ENCODE measurements at regions not wholly inside any gene's neighbourhood (a gene's known extent, or its start where the extent isn't known, plus 50 kb on each side); places are given as distances from the start of the nearest gene placed in this dataset.

GRCh38 chr7:84941936-84942335 is 244.9 kb downstream of the SEMA3D start:
- Histone ChIP-seq H3K9ac (no peak overlapping the region), H3K27me3 (replicated peaks; ENCODE audit: insufficient read depth) (no peaks in the 10 kb centered on the region), H3K4me2 (ENCODE audit: unreplicated experiment) (no peak overlapping the region), H3K4me3 (no peak overlapping the region), H3K36me3 (ENCODE audit: low read depth) (no peaks in the 10 kb centered on the region), H3K79me2 (ENCODE audit: insufficient read depth) (no peaks in the 10 kb centered on the region), H3K4me1 (ENCODE audit: insufficient read depth) (no peaks in the 10 kb centered on the region), H3K9me3 (ENCODE audit: low read depth) (no peaks in the 10 kb centered on the region), H3K27ac (no peak overlapping the region), H2AFZ (no peak overlapping the region), H4K20me1 (ENCODE audit: insufficient read depth) (no peaks in the 10 kb centered on the region), H3K9me2 (ENCODE audit: insufficient read depth) (no peaks in the 10 kb centered on the region), H3F3A (ENCODE audit: insufficient read depth) (no peaks in the 10 kb centered on the region)
- in situ Hi-C loops (cut with MboI), result no loop called here
- TF ChIP-seq EZH2phosphoT487 (IDR thresholded peaks at IDR 0.05; ENCODE audit: insufficient read depth, low read depth) (no peak), EZH2 (IDR thresholded peaks at IDR 0.05; ENCODE audit: insufficient read depth, poor library complexity, severe bottlenecking) (no peak)
- DNase-seq, result no peak
- 94 to 98% methylated on average over 4 of the region's 4 CpGs for WGBS, 2 experiments (ENCODE audit: low coverage in 1 of 2, low lambda C conversion rate in 2 of 2, missing lambda C conversion rate in 2 of 2)

DNA sequence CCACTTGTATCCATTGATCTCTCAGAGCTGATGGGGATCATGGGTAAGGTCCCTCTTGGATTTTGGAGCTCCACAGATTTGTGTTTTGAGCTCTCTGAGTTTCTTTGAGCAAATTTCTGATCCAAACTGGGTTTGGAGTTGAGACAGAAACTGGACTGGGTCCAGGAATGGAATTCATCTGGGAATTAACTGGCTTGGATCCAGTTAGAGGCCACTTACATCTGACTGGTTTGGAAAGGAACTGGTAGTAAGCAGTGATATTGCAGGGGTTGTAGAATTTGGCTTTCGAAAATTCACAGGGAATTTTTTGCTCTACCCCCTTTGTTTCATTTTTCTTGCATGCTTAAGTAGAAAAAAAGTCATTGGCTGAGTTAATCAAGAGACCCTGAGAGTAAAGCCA is 245.6 kb downstream of the SEMA3D start:
- Histone ChIP-seq H3K9ac (no peak overlapping the region), H3K4me2 (ENCODE audit: unreplicated experiment) (no peak overlapping the region), H4K20me1 (ENCODE audit: insufficient read depth) (no peaks in the 10 kb centered on the region), H3K4me1 (ENCODE audit: insufficient read depth) (no peaks in the 10 kb centered on the region), H3K9me3 (ENCODE audit: low read depth) (no peaks in the 10 kb centered on the region), H3K36me3 (ENCODE audit: low read depth) (no peaks in the 10 kb centered on the region), H2AFZ (no peak overlapping the region), H3K27ac (no peak overlapping the region), H3K9me2 (ENCODE audit: insufficient read depth) (no peaks in the 10 kb centered on the region), H3F3A (ENCODE audit: insufficient read depth) (no peaks in the 10 kb centered on the region), H3K27me3 (replicated peaks; ENCODE audit: insufficient read depth) (no peaks in the 10 kb centered on the region), H3K4me3 (no peak overlapping the region), H3K79me2 (ENCODE audit: insufficient read depth) (no peaks in the 10 kb centered on the region)
- no peak for TF ChIP-seq EZH2phosphoT487 (IDR thresholded peaks at IDR 0.05; ENCODE audit: insufficient read depth, low read depth)
- WGBS, 2 experiments (ENCODE audit: low coverage in 1 of 2, low lambda C conversion rate in 2 of 2, missing lambda C conversion rate in 2 of 2), result 94 to 100% methylated on average over 1 of the region's 1 CpG
- in situ Hi-C loops (cut with MboI), result no loop called here
- no peak for DNase-seq

- Histone ChIP-seq H3K9ac (no peak overlapping the region), H3F3A (ENCODE audit: insufficient read depth) (no peaks in the 10 kb centered on the region), H3K9me2 (ENCODE audit: insufficient read depth) (0 out of 2 replicates have a peak, but pooled peaks cover 4% of the 10 kb centered on the region), H3K4me1 (ENCODE audit: insufficient read depth) (no peaks in the 10 kb centered on the region), H3K79me2 (ENCODE audit: insufficient read depth) (no peaks in the 10 kb centered on the region), H2AFZ (no peak overlapping the region), H4K20me1 (ENCODE audit: insufficient read depth) (no peaks in the 10 kb centered on the region), H3K27ac (no peak overlapping the region), H3K27me3 (replicated peaks; ENCODE audit: insufficient read depth) (no peaks in the 10 kb centered on the region), H3K4me2 (ENCODE audit: unreplicated experiment) (no peak overlapping the region), H3K36me3 (ENCODE audit: low read depth) (no peaks in the 10 kb centered on the region), H3K4me3 (no peak overlapping the region), H3K9me3 (ENCODE audit: low read depth) (no peaks in the 10 kb centered on the region)
- 91 to 92% methylated on average over 20 to 32 of the region's 32 CpGs for WGBS, 2 experiments (ENCODE audit: low coverage in 1 of 2, low lambda C conversion rate in 2 of 2, missing lambda C conversion rate in 2 of 2)
- in situ Hi-C loops (cut with MboI), result no loop called here
- TF ChIP-seq EZH2phosphoT487 (IDR thresholded peaks at IDR 0.05; ENCODE audit: insufficient read depth, low read depth), result no peak
- no peak for TF ChIP-seq EZH2 (IDR thresholded peaks at IDR 0.05; ENCODE audit: insufficient read depth, poor library complexity, severe bottlenecking)
- no peak for DNase-seq
Measured at GRCh38 chr7:84939888-84940287, 247.0 kb downstream of the SEMA3D start.

DNA sequence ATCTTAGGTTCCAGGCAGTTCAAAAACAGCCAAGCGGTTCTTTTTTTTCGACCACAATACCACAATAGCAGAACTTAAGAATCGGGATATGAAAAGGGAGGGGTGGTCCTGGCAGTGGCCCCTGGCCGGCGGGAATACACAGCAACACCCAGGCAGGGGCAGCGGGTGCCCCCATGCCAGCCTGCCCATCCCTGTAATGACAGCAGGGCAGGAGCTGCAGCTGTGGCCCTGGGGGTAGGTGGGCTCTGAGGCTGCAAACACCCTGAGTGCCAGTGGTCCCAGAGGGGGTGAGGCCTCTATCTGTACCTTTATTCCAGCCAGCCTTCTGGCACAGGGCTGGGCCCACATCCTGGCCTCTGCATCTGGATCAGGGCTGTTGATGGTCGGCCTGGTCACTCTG is 247.4 kb downstream of the SEMA3D start:
- no peaks in the 10 kb centered on the region for H3K9me3 ChIP-seq (ENCODE audit: low read depth)
- no peak overlapping the region for H3K4me2 ChIP-seq (ENCODE audit: unreplicated experiment)
- no peak for TF ChIP-seq EZH2phosphoT487 (IDR thresholded peaks at IDR 0.05; ENCODE audit: insufficient read depth, low read depth)
- no peak for TF ChIP-seq EZH2 (IDR thresholded peaks at IDR 0.05; ENCODE audit: insufficient read depth, poor library complexity, severe bottlenecking)
- in situ Hi-C loops (cut with MboI), result no loop called here
- no peak for DNase-seq
- H3K9me2 ChIP-seq (ENCODE audit: insufficient read depth), result 0 out of 2 replicates have a peak, but pooled peaks cover 4% of the 10 kb centered on the region
- H3K4me3 ChIP-seq, result no peak overlapping the region
- no peaks in the 10 kb centered on the region for H3K4me1 ChIP-seq (ENCODE audit: insufficient read depth)
- no peak overlapping the region for H2AFZ ChIP-seq
- H3K27ac ChIP-seq, result no peak overlapping the region
- no peaks in the 10 kb centered on the region for H4K20me1 ChIP-seq (ENCODE audit: insufficient read depth)
- no peaks in the 10 kb centered on the region for H3K79me2 ChIP-seq (ENCODE audit: insufficient read depth)
- 85 to 91% methylated on average over 7 of the region's 7 CpGs for WGBS, 2 experiments (ENCODE audit: low coverage in 1 of 2, low lambda C conversion rate in 2 of 2, missing lambda C conversion rate in 2 of 2)
- no peaks in the 10 kb centered on the region for H3F3A ChIP-seq (ENCODE audit: insufficient read depth)
- H3K27me3 ChIP-seq (replicated peaks; ENCODE audit: insufficient read depth), result no peaks in the 10 kb centered on the region
- no peaks in the 10 kb centered on the region for H3K36me3 ChIP-seq (ENCODE audit: low read depth)
- no peak overlapping the region for H3K9ac ChIP-seq

GRCh38 chr7:84924353-84924752 is 262.5 kb downstream of the SEMA3D start:
- Histone ChIP-seq H3K36me3 (ENCODE audit: low read depth) (no peaks in the 10 kb centered on the region), H3K4me3 (no peak overlapping the region), H3K9me3 (ENCODE audit: low read depth) (no peaks in the 10 kb centered on the region), H3K79me2 (ENCODE audit: insufficient read depth) (no peaks in the 10 kb centered on the region), H4K20me1 (ENCODE audit: insufficient read depth) (no peaks in the 10 kb centered on the region), H3K27ac (no peak overlapping the region), H3K9me2 (ENCODE audit: insufficient read depth) (peaks cover 5% of the 10 kb centered on the region; the same call in 1 of the 2 replicates), H2AFZ (no peak overlapping the region), H3K4me2 (ENCODE audit: unreplicated experiment) (no peak overlapping the region), H3K27me3 (replicated peaks; ENCODE audit: insufficient read depth) (no peaks in the 10 kb centered on the region), H3F3A (ENCODE audit: insufficient read depth) (no peaks in the 10 kb centered on the region), H3K4me1 (ENCODE audit: insufficient read depth) (no peaks in the 10 kb centered on the region), H3K9ac (no peak overlapping the region)
- TF ChIP-seq EZH2phosphoT487 (IDR thresholded peaks at IDR 0.05; ENCODE audit: insufficient read depth, low read depth) (no peak), EZH2 (IDR thresholded peaks at IDR 0.05; ENCODE audit: insufficient read depth, poor library complexity, severe bottlenecking) (no peak)
- in situ Hi-C loops (cut with MboI), result no loop called here
- DNase-seq, result no peak
- WGBS, 2 experiments (ENCODE audit: low coverage in 1 of 2, low lambda C conversion rate in 2 of 2, missing lambda C conversion rate in 2 of 2), result 70 to 76% methylated on average over 3 of the region's 3 CpGs

All from GM23248 (cell line).